ENCODE measurements at regions not wholly inside any gene's neighbourhood (a gene's known extent, or its start where the extent isn't known, plus 50 kb on each side); places are given as distances from the start of the nearest gene placed in this dataset.
"Not testable (repeated sequence)": the region's sequence is repeated elsewhere in the genome, so short reads cannot be mapped to it uniquely, and the experiment has no call there.

DNA sequence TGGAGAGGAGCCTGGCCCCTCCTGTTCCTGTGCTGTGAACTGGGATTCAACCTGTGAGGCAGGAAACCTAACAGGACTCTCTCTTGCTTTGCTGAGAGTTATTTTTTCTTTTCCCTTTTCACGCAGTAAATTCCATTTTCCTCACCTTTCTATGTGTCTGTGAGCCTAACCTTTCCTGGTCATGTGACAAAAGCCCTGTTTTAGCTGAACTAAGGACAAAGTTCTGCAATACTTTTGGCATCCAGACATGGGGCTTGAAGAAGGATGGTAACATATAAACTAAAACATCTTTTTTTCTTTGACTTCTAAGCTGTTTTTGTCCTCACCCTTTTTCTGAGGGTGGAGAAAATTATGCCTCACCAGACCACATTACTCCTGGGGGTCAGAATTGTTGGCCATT, 368.5 kb downstream of the HTR1B start:
- no peak for DNase-seq
- Histone ChIP-seq H3K36me3 (no peaks in the 10 kb centered on the region), H3K4me3 (no peak overlapping the region), H3K4me1 (ENCODE audit: insufficient read depth) (no peaks in the 10 kb centered on the region), H3K27me3 (no peaks in the 10 kb centered on the region), H3K9me3 (no peaks in the 10 kb centered on the region), H3K27ac (no peak overlapping the region)
- intact Hi-C loops (cut with DNase I) = no loop called here
- WGBS, 3 donors = 89 to 100% (median 90%) methylated on average over 1 of the region's 1 CpG
- TF ChIP-seq EP300 (IDR thresholded peaks at IDR 0.05) (no peak), CTCF (IDR thresholded peaks at IDR 0.05) (no peak), POLR2A (IDR thresholded peaks at IDR 0.05) (no peak)

GRCh38 chr6:77092971-77093370, 370.3 kb downstream of the HTR1B start:
- no peak for TF ChIP-seq CTCF (IDR thresholded peaks at IDR 0.05)
- TF ChIP-seq POLR2A (IDR thresholded peaks at IDR 0.05) = no peak
- no peak for TF ChIP-seq EP300 (IDR thresholded peaks at IDR 0.05)
- H3K36me3 ChIP-seq = no peaks in the 10 kb centered on the region
- intact Hi-C loops (cut with DNase I) = no loop called here
- no peaks in the 10 kb centered on the region for H3K27me3 ChIP-seq
- no peaks in the 10 kb centered on the region for H3K4me1 ChIP-seq (ENCODE audit: insufficient read depth)
- DNase-seq = no peak
- WGBS, 3 donors = 8 to 20% (median 14%) methylated on average over 1 of the region's 1 CpG
- H3K27ac ChIP-seq = no peak overlapping the region
- H3K9me3 ChIP-seq = no peaks in the 10 kb centered on the region
- no peak overlapping the region for H3K4me3 ChIP-seq

DNA sequence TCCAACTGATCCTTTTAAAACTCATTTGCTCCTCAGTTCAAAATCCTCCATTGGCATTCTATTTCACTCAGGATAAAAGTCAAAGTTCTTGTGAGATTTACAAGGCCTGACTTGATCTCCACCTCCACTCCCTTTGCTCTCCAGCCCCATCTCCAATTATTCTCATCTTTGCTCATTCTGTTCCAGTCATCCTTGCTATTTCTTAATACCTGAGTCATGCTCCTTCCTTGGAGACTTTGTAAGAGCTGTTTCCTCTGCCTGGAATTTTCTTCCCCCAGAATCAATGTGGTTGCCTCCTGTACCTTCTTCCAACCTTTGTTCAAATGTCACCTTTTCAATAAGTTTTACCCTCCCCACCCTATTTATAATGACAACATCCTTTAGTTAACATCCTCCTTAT, 373.5 kb downstream of the HTR1B start:
- Histone ChIP-seq H3K4me3 (no peak overlapping the region), H3K9me3 (no peaks in the 10 kb centered on the region), H3K27ac (no peak overlapping the region), H3K27me3 (no peaks in the 10 kb centered on the region), H3K36me3 (no peaks in the 10 kb centered on the region), H3K4me1 (ENCODE audit: insufficient read depth) (no peaks in the 10 kb centered on the region)
- intact Hi-C loops (cut with DNase I) = no loop called here
- TF ChIP-seq CTCF (IDR thresholded peaks at IDR 0.05) = no peak
- TF ChIP-seq POLR2A (IDR thresholded peaks at IDR 0.05) = no peak
- no peak for TF ChIP-seq EP300 (IDR thresholded peaks at IDR 0.05)
- DNase-seq = no peak

DNA sequence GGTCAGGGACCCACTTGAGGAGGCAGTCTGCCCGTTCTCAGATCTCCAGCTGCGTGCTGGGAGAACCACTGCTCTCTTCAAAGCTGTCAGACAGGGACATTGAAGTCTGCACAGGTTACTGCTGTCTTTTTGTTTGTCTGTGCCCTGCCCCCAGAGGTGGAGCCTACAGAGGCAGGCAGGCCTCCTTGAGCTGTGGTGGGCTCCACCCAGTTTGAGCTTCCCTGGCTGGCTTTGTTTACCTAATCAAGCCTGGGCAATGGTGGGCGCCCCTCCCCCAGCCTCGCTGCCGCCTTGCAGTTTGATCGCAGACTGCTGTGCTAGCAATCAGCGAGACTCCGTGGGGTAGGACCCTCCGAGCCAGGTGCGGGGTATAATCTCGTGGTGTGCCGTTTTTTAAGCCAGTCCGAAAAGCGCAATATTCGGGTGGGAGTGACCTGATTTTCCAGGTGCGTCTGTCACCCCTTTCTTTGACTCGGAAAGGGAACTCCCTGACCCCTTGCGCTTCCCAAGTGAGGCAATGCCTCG, 375.4 kb downstream of the HTR1B start:
- intact Hi-C loops (cut with DNase I); H3K9me3 ChIP-seq: not testable (repeated sequence)
- 87 to 95% (median 93%) methylated on average over 17 of the region's 19 CpGs for WGBS, 3 donors

DNA sequence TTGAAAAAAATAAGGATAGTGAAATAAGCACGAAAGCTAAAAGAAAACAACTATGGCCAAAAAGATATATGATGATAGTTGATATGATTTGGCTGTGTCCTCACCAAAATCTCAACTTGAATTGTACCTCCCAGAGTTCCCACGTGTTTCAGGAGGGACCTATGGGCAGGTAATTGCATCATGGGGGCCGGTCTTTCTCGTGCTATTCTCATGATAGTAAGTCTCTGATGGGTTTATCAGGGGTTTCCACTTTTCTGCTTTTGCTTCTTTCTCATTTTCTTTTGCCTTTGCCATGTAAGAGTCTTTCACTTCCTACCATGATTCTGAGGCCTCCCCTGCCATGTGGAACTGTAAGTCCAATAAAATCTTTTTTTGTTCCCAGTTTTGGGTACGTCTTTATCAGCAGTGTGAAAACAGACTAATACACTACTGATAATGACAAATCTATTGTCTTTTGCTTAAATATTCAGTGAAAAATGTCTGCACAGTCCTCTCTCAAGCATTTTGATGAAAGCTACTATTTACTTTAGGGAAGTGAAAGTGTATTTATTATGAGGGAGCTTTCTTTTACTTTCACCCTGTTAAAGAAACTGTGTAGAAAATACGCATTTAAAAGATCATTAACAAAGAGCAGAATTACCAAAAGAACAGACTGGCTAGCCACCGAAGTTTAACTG, 389.1 kb downstream of the HTR1B start:
- intact Hi-C loops (cut with DNase I) = no loop called here
- WGBS, 3 donors = 80 to 87% (median 86%) methylated on average over 7 of the region's 7 CpGs
- no peaks in the 10 kb centered on the region for H3K9me3 ChIP-seq
- no peaks in the 10 kb centered on the region for H3K4me1 ChIP-seq (ENCODE audit: insufficient read depth)
- no peak for DNase-seq
- no peaks in the 10 kb centered on the region for H3K36me3 ChIP-seq
- H3K27me3 ChIP-seq = no peaks in the 10 kb centered on the region
- no peak overlapping the region for H3K4me3 ChIP-seq
- H3K27ac ChIP-seq = no peak overlapping the region
- no peak for TF ChIP-seq POLR2A (IDR thresholded peaks at IDR 0.05)
- no peak for TF ChIP-seq CTCF (IDR thresholded peaks at IDR 0.05)
- TF ChIP-seq EP300 (IDR thresholded peaks at IDR 0.05) = no peak

More for the DNA sequence above, 375.4 kb downstream of the HTR1B start:
- not testable (repeated sequence) for H3K27ac ChIP-seq; H3K36me3 ChIP-seq; DNase-seq; H3K27me3 ChIP-seq; H3K4me1 ChIP-seq (ENCODE audit: insufficient read depth); H3K4me3 ChIP-seq
